H9 (cell line): ENCODE measurements at regions not wholly inside any gene's neighbourhood (a gene's known extent, or its start where the extent isn't known, plus 50 kb on each side); places are given as distances from the start of the nearest gene placed in this dataset.

Experiments
- DNase-seq: peaks from one replicate; pipeline ENCODE4 v3.0.0-alpha.2; 2017
- H2AFZ ChIP-seq: one replicate; pipeline ENCODE4 v1.6.1; 2013; ENCODE audit warnings: mild to moderate bottlenecking, low read length, control low read depth, moderate library complexity
- H2AK5ac ChIP-seq: 2 replicates; pipeline ENCODE4 v1.6.1; 2013; ENCODE audit warnings: low read length, control low read depth, mixed read lengths; ENCODE audit not compliant: insufficient read length
- H2BK120ac ChIP-seq: one replicate; pipeline ENCODE4 v1.6.1; 2013; ENCODE audit warnings: low read depth, mild to moderate bottlenecking, low read length, control low read depth, inconsistent platforms; ENCODE audit not compliant: poor library complexity, severe bottlenecking
- H2BK12ac ChIP-seq: 2 replicates; pipeline ENCODE4 v1.6.1; 2013; ENCODE audit warnings: low read length, control low read depth, mixed read lengths, low read depth; ENCODE audit not compliant: insufficient read length
- H2BK15ac ChIP-seq: 2 replicates; pipeline ENCODE4 v1.6.1; 2013; ENCODE audit warnings: low read depth, low read length, control low read depth
- H2BK20ac ChIP-seq: one replicate; pipeline ENCODE4 v1.6.1; 2013; ENCODE audit warnings: low read depth, mild to moderate bottlenecking, low read length, control low read depth, inconsistent platforms; ENCODE audit not compliant: poor library complexity, severe bottlenecking
- H2BK5ac ChIP-seq: 2 replicates; pipeline ENCODE4 v1.6.1; 2013; ENCODE audit warnings: low read length, control low read depth, mixed read lengths; ENCODE audit not compliant: insufficient read length
- H3K14ac ChIP-seq: 2 replicates; pipeline ENCODE4 v1.6.1; 2013; ENCODE audit warnings: low read length, control low read depth; ENCODE audit not compliant: insufficient read depth
- H3K18ac ChIP-seq: 2 replicates; pipeline ENCODE4 v1.6.1; 2013; ENCODE audit warnings: low read depth, mild to moderate bottlenecking, mixed read lengths, low read length, control low read depth; ENCODE audit not compliant: insufficient read length
- H3K23ac ChIP-seq: 2 replicates; pipeline ENCODE4 v1.6.1; 2013; ENCODE audit warnings: low read length, control low read depth, mixed read lengths, low read depth; ENCODE audit not compliant: insufficient read length
- H3K23me2 ChIP-seq: 2 replicates; pipeline ENCODE4 v1.6.1; 2013; ENCODE audit warnings: low read depth, mild to moderate bottlenecking, mixed read lengths, low read length, control low read depth; ENCODE audit not compliant: insufficient read length, poor library complexity, severe bottlenecking
- H3K27ac ChIP-seq: 2 replicates; pipeline ENCODE4 v1.5.1; 2013; ENCODE audit warnings: low read length, control low read depth, mixed read lengths, low read depth; ENCODE audit not compliant: insufficient read length
- H3K27me3 ChIP-seq: 2 replicates; pipeline ENCODE4 v1.6.1; 2013; ENCODE audit warnings: low read length, control low read depth, inconsistent platforms; ENCODE audit not compliant: insufficient read depth
- H3K4ac ChIP-seq: 2 replicates; pipeline ENCODE4 v1.6.1; 2013; ENCODE audit warnings: low read depth, mild to moderate bottlenecking, control low read depth, inconsistent platforms, low read length, moderate library complexity
- H3K4me1 ChIP-seq: 2 replicates; pipeline ENCODE4 v1.6.1; 2013; ENCODE audit warnings: low read length, control low read depth, inconsistent platforms; ENCODE audit not compliant: insufficient read depth
- H3K4me2 ChIP-seq: 2 replicates; pipeline ENCODE4 v1.6.1; 2013; ENCODE audit warnings: low read length, control low read depth, mixed read lengths; ENCODE audit not compliant: insufficient read length, insufficient read depth
- H3K56ac ChIP-seq: 2 replicates; pipeline ENCODE4 v1.6.1; 2013; ENCODE audit warnings: low read depth, mild to moderate bottlenecking, mixed read lengths, low read length, control low read depth; ENCODE audit not compliant: insufficient read length
- H3K79me1 ChIP-seq: 2 replicates; pipeline ENCODE4 v1.6.1; 2013; ENCODE audit warnings: low read depth, mild to moderate bottlenecking, moderate library complexity, low read length, control low read depth, inconsistent platforms; ENCODE audit not compliant: insufficient read depth, poor library complexity, severe bottlenecking
- H3K79me2 ChIP-seq: 2 replicates; pipeline ENCODE4 v1.6.1; 2013; ENCODE audit warnings: low read length, control low read depth, inconsistent platforms; ENCODE audit not compliant: insufficient read depth
- H3K9ac ChIP-seq: 2 replicates; pipeline ENCODE4 v1.6.1; 2013; ENCODE audit warnings: low read length, control low read depth, mixed read lengths; ENCODE audit not compliant: insufficient read length; ENCODE audit errors: extremely low read depth
- H3K9me3 ChIP-seq: one replicate; pipeline ENCODE4 v1.6.1; 2013; ENCODE audit warnings: low read depth, low read length, inconsistent platforms; ENCODE audit not compliant: control insufficient read depth
- H3T11ph ChIP-seq: one replicate; pipeline ENCODE4 v1.6.1; 2013; ENCODE audit warnings: mild to moderate bottlenecking, low read length, control low read depth, inconsistent platforms
- H4K20me1 ChIP-seq: one replicate; pipeline ENCODE4 v1.6.1; 2013; ENCODE audit not compliant: control insufficient read depth, insufficient read length, insufficient read depth
- H4K5ac ChIP-seq: 2 replicates; pipeline ENCODE4 v1.6.1; 2013; ENCODE audit warnings: low read depth, mild to moderate bottlenecking, mixed read lengths, low read length, control low read depth; ENCODE audit not compliant: insufficient read length
- H4K8ac ChIP-seq: replicated peaks from 2 replicates; pipeline ENCODE4 v1.6.1; 2013; ENCODE audit warnings: low read length, control low read depth, mixed read lengths, low read depth; ENCODE audit not compliant: insufficient read length
- H4K91ac ChIP-seq: 2 replicates; pipeline ENCODE4 v1.6.1; 2013; ENCODE audit warnings: low read depth, mild to moderate bottlenecking, moderate library complexity, mixed read lengths, low read length, control low read depth; ENCODE audit not compliant: insufficient read length
- H3K27ac Mint-ChIP-seq, 3 experiments: 2 replicates in 2 of 3; 3 replicates in 1 of 3; pipeline ENCODE4 v1.8.0; 2020 to 2021; ENCODE audit warnings: mixed read lengths in 3 of 3, mild to moderate bottlenecking in 1 of 3, moderate library complexity in 1 of 3
- H3K27me3 Mint-ChIP-seq: 2 replicates; pipeline ENCODE4 v1.8.0; 2021; ENCODE audit warnings: low read depth, mild to moderate bottlenecking, moderate library complexity, mixed read lengths
- H3K36me3 Mint-ChIP-seq, 3 experiments: 2 replicates in 2 of 3; 3 replicates in 1 of 3; pipeline ENCODE4 v1.8.0; 2020 to 2021; ENCODE audit warnings: low read depth in 3 of 3, mixed read lengths in 3 of 3; ENCODE audit not compliant: insufficient read depth in 1 of 3
- H3K4me1 Mint-ChIP-seq, 2 experiments: 2 replicates each; pipeline ENCODE4 v1.8.0; 2020; ENCODE audit warnings: mixed read lengths in 2 of 2
- H3K4me3 Mint-ChIP-seq, 2 experiments: 2 replicates in 1 of 2; 3 replicates in 1 of 2; pipeline ENCODE4 v1.8.0; 2020 to 2021; ENCODE audit warnings: mild to moderate bottlenecking in 2 of 2, mixed read lengths in 2 of 2, moderate library complexity in 1 of 2
- H3K9me3 Mint-ChIP-seq, 2 experiments: 2 replicates in 1 of 2; 3 replicates in 1 of 2; pipeline ENCODE4 v1.8.0; 2020; ENCODE audit warnings: mild to moderate bottlenecking in 2 of 2, mixed read lengths in 2 of 2, moderate library complexity in 1 of 2
- TF ChIP-seq, protein P1 (sequence below): fragments of 200-600 bp; sonication (generic); conservative IDR thresholded peaks from 3 replicates; pipeline ENCODE4 v1.8.0; 2021; ENCODE audit warnings: antibody characterized with exemption, mild to moderate bottlenecking

DNA sequence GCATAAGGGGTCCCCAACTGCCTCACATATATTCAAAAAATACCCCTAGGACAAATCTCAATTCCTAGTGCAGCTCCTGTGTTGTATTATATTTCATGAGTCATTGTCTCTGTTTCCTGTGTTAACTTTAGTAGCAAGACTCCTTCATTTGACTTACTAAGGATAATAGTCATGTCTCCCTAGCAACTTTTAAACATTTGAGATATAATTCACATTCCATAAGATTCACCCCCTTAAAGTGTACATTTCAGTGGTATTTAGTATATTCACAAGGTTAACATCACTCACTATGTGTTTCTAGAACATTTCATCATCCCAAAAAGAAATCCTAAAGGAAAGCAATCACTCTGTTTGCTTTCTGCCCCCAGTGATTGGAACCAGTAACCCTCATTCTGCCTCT lies 121.3 kb upstream of the WNT7A start:
- TF ChIP-seq, protein P1, sequence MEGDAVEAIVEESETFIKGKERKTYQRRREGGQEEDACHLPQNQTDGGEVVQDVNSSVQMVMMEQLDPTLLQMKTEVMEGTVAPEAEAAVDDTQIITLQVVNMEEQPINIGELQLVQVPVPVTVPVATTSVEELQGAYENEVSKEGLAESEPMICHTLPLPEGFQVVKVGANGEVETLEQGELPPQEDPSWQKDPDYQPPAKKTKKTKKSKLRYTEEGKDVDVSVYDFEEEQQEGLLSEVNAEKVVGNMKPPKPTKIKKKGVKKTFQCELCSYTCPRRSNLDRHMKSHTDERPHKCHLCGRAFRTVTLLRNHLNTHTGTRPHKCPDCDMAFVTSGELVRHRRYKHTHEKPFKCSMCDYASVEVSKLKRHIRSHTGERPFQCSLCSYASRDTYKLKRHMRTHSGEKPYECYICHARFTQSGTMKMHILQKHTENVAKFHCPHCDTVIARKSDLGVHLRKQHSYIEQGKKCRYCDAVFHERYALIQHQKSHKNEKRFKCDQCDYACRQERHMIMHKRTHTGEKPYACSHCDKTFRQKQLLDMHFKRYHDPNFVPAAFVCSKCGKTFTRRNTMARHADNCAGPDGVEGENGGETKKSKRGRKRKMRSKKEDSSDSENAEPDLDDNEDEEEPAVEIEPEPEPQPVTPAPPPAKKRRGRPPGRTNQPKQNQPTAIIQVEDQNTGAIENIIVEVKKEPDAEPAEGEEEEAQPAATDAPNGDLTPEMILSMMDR = no peak
- no peak overlapping the region for H3K14ac ChIP-seq
- no peaks in the 10 kb centered on the region for H3K27me3 Mint-ChIP-seq
- peaks cover 17 to 63% of the 10 kb centered on the region in 2 experiments for H3K9me3 Mint-ChIP-seq
- no peak overlapping the region for H2AFZ ChIP-seq
- no peaks in the 10 kb centered on the region for H3K27me3 ChIP-seq
- no peaks in the 10 kb centered on the region for H3K79me2 ChIP-seq
- H3K23ac ChIP-seq = no peak overlapping the region
- no peak overlapping the region for H3T11ph ChIP-seq
- H3K4me2 ChIP-seq = no peak overlapping the region
- H2BK5ac ChIP-seq = no peak overlapping the region
- no peak overlapping the region for H2BK12ac ChIP-seq
- no peak overlapping the region for H3K27ac Mint-ChIP-seq
- H2BK120ac ChIP-seq = no peak overlapping the region
- H3K18ac ChIP-seq = no peak overlapping the region
- no peak overlapping the region for H3K27ac ChIP-seq
- no peaks in the 10 kb centered on the region for H3K79me1 ChIP-seq
- no peak overlapping the region for H3K9ac ChIP-seq
- no peak overlapping the region for H4K91ac ChIP-seq
- no peak overlapping the region for H2BK15ac ChIP-seq
- DNase-seq = no peak
- H3K23me2 ChIP-seq = no peaks in the 10 kb centered on the region
- H4K20me1 ChIP-seq = no peaks in the 10 kb centered on the region
- no peaks in the 10 kb centered on the region for H3K4me1 Mint-ChIP-seq
- peaks cover 4% of the 10 kb centered on the region for H3K9me3 ChIP-seq
- H3K36me3 Mint-ChIP-seq = peaks cover 0 to 3% (median 2%) of the 10 kb centered on the region in 3 experiments; a peak in 4 of 7 replicates
- H4K5ac ChIP-seq = no peak overlapping the region
- H2BK20ac ChIP-seq = no peak overlapping the region
- no peak overlapping the region for H3K56ac ChIP-seq
- H4K8ac ChIP-seq = no peak overlapping the region
- H3K4me3 Mint-ChIP-seq = no peak overlapping the region
- H3K4me1 ChIP-seq = no peaks in the 10 kb centered on the region
- no peak overlapping the region for H2AK5ac ChIP-seq
- H3K4ac ChIP-seq = no peak overlapping the region
